22Rv1 (cell line): ENCODE measurements at regions not wholly inside any gene's neighbourhood (a gene's known extent, or its start where the extent isn't known, plus 50 kb on each side); places are given as distances from the start of the nearest gene placed in this dataset.

Experiments used
- H3K27ac ChIP-seq: fragments of 450-650 bp; 2 replicates; pipeline ENCODE4 v1.5.1; 2017
- ZFX ChIP-seq: fragments of 450-650 bp; IDR thresholded peaks from 2 replicates; pipeline ENCODE4 v1.6.1; 2017; ENCODE audit warnings: antibody characterized with exemption, borderline replicate concordance
- TF ChIP-seq, protein P1 (sequence below): fragments of 450-650 bp; IDR thresholded peaks from 2 replicates; pipeline ENCODE4 v1.5.1; 2017; ENCODE audit warnings: mild to moderate bottlenecking

DNA sequence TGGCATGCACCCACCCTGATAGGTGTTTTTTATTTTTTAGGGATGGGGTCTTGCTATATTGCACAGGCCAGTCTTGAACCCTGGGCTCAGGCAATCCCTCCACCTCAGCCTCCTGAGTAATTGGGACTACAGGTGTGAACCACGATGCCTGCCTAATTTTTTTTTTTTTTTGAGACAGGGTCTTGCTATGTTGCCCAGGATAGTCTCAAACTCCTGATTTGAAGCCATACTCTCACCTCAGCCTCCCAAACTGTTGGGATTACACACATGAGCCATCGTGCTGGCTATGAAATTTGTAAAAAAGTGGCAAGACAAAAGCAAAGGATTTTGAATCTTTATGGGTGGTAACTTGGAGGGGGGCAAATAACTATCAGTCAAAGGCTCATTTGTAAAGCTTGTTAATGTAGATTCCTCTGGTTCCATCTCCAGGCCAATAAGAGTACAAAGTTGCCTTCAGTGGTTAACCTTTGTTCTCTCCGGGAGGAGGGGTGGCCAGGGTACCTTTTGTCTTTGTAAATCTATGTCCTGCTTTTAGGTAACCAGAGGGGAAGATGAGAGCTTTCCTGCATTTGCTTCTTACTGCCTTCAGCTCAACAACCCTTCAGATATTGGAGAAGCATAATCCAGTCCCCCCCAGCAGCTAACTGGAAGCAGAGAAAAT lies 372.0 kb upstream of the JARID2 start:
- TF ChIP-seq, protein P1, sequence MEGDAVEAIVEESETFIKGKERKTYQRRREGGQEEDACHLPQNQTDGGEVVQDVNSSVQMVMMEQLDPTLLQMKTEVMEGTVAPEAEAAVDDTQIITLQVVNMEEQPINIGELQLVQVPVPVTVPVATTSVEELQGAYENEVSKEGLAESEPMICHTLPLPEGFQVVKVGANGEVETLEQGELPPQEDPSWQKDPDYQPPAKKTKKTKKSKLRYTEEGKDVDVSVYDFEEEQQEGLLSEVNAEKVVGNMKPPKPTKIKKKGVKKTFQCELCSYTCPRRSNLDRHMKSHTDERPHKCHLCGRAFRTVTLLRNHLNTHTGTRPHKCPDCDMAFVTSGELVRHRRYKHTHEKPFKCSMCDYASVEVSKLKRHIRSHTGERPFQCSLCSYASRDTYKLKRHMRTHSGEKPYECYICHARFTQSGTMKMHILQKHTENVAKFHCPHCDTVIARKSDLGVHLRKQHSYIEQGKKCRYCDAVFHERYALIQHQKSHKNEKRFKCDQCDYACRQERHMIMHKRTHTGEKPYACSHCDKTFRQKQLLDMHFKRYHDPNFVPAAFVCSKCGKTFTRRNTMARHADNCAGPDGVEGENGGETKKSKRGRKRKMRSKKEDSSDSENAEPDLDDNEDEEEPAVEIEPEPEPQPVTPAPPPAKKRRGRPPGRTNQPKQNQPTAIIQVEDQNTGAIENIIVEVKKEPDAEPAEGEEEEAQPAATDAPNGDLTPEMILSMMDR, result no peak
- no peak for TF ChIP-seq ZFX
- no peak overlapping the region for H3K27ac ChIP-seq

DNA sequence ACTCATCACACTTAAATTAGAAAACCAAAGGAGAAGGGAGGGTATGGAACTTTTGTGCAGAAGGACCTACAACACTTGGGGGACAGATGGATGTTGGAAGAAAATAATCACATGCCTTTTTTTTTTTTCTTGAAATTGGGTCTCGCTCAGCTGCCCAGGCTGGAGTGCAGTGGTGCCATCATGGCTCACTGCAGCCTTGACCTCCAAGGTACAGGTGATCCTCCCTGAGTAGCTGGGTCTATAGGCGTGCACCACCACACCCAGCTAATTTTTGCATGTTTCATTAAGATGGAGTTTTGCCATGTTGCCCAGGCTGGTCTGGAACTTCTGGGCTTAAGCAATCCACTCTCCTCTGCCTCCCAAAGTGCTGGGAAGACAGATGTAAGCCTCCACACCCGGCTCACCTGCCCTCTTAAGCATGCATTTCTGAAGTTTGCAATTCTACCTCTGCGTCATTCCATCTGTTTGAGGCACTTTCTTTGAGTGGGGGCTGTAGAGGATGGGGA lies 370.8 kb upstream of the JARID2 start:
- TF ChIP-seq, protein P1, result no peak
- TF ChIP-seq ZFX, result no peak
- no peak overlapping the region for H3K27ac ChIP-seq

DNA sequence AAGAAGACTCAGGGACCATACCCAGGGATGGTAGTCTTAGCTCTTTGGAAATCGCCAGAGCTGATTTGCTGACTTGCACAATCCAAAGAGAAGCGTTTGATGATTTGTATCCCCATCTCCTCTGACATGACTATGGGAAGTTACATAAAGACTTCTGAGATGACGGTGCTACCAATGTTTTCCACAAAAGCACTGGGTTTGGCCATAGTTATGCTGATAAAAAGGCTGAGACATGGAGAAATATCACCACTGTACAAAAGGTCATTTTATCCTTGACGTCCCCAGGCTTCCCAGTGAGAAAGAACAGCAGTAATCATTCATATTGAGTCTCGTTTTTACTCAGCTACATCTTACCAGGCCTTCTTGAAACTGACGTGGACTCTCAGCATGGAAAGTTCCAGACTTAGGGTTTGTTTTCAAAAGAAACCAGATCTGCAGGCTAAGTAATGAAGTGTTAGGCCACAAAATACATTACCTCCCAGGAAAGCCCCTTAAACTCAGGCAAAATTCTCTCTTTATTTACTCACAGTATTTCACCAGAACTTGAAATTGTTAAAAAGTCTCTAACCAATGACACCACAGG lies 370.3 kb upstream of the JARID2 start:
- H3K27ac ChIP-seq, result no peak overlapping the region
- TF ChIP-seq, protein P1, result no peak
- TF ChIP-seq ZFX, result no peak

DNA sequence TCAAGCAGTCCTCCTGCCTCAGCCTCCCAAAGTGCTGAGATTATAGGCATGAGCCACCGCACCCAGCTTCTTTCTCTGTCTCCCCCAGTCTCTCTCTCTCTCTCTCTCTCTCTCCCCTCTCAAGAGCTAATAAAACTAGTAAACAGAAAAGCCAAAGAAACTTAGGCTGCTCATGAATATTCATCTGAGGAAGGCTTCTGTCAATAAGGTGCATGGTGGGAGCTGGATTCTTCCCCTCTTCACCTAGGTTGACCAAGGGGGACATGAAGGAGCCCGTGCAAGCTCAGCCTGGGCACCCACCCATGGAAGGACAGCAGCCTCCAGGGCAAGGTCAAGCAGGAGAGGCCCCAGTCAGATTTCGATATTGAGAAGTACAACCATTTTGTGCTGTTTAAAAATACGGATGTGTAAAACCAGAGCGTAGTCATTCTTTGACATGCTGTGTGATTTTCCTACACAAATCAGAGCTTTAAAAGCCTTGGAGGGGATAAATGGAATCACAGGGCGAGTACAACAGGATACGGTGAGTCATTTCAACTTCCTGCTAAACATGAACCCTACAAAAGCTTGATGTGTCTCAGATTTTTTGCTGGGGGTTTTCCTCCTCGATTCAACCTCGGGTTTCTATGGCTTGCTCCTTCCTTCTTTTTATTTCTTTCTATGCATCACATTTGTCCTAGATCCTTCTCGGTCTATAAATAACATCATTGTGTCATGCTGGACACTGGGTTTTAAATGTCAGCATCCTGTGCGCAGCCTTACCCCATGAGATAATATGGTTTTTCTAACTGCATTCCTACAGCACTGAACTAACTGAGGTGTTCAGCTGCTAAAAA lies 368.9 kb upstream of the JARID2 start:
- no peak overlapping the region for H3K27ac ChIP-seq
- TF ChIP-seq, protein P1, result no peak
- TF ChIP-seq ZFX, result no peak

DNA sequence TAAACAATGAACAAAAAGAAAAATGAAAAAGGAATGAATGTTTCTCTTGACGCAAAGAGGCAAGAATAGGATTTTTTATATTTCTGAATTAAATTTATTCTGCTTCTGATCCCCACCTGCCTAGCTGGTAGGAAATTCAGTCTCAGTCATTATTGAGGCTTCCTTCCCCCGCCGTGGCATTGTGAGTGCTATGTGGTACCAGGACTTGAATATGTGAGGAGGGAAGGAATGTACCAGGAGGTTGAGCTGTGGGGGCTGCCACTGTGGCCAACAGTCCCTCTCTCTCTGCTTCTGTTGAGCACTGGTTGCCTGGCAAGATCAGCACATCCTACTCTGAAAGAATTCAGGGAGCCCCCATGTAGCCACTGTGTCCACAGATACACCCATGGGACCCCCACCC lies 368.1 kb upstream of the JARID2 start:
- no peak overlapping the region for H3K27ac ChIP-seq
- no peak for TF ChIP-seq ZFX
- TF ChIP-seq, protein P1, result no peak

DNA sequence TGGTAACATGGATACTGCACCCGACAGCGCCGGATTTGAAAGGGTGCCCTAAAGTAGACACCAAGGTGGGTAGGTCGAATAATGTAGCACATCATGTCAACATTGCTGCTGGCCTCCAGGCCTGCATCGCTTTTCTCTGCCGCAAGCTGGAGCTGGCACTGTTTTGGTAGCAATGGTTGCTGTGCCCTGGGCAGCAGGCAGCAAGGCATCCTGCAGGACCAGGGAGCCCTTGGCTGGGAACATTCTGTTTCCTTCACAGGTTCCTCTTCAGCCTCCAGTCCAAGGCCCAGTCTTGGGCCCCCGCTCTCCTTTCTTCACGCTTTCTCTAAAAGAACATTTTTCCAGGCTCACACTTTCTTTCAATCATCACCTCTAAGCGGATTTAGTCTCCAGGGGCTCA lies 365.8 kb upstream of the JARID2 start:
- TF ChIP-seq ZFX, result no peak
- TF ChIP-seq, protein P1, result no peak
- H3K27ac ChIP-seq, result no peak overlapping the region
